HCT116 (cell line): ENCODE measurements at regions not wholly inside any gene's neighbourhood (a gene's known extent, or its start where the extent isn't known, plus 50 kb on each side); places are given as distances from the start of the nearest gene placed in this dataset.
"Not testable (repeated sequence)": the region's sequence is repeated elsewhere in the genome, so short reads cannot be mapped to it uniquely, and the experiment has no call there.

Experiments
- ATAC-seq: fragments of 200-7000 bp; cut with Tn5 transposase; 2 replicates; pipeline ENCODE4 v1.9.1; 2020; ENCODE audit warnings: mild to moderate bottlenecking, moderate library complexity
- BruUV-seq: library from RNA; stranded (reverse); fragments of 400-500 nt; replicated peaks from 2 replicates; lab custom pipeline; 2021; lab: Mats Ljungman, UMichigan
- CTCF ChIA-PET: fragments of 300-600 bp; sonication (Branson Sonifier 250); formaldehyde crosslinking; loops from one replicate; lab custom pipeline; 2021; ENCODE audit warnings: antibody characterized with exemption; lab: Charles Lee
- POLR2A ChIA-PET: fragments of 300-600, 350-600 bp; sonication (Branson Sonifier 250); formaldehyde crosslinking; loops from one replicate; lab custom pipeline; 2021; ENCODE audit warnings: antibody characterized with exemption; lab: Charles Lee
- RAD21 ChIA-PET, 2 experiments: fragments of 300-600 bp; sonication (Branson Sonifier 250); formaldehyde crosslinking; loops; one replicate each; lab custom pipeline; 2023; ENCODE audit warnings: low total read pairs in 2 of 2; ENCODE audit not compliant: uncharacterized antibody in 2 of 2, unreplicated experiment in 2 of 2, low non-redundant PET in 1 of 2; lab: Charles Lee
- DNase-seq: peaks from one replicate; pipeline ENCODE4 v3.0.0-alpha.2; 2010; ENCODE audit warnings: low read depth, low spot score
- H2AFZ ChIP-seq: fragments of 200-600 bp; shearing (Covaris generic), sonication (generic); 2 replicates; pipeline ENCODE4 v1.6.1; 2017; ENCODE audit warnings: low read depth, mixed run types, mixed read lengths, antibody characterized with exemption, low read length; ENCODE audit not compliant: poor library complexity, severe bottlenecking
- H3K27ac ChIP-seq: 2 replicates; pipeline ENCODE4 v1.5.1; 2012; ENCODE audit warnings: low read depth, low read length
- H3K27me3 ChIP-seq: fragments of 200-600 bp; sonication (generic); 2 replicates; pipeline ENCODE4 v1.6.1; 2016; ENCODE audit warnings: mixed run types, low read length, mixed read lengths; ENCODE audit not compliant: insufficient read depth
- H3K36me3 ChIP-seq, 2 experiments: fragments of 200-500 bp in 1 of 2; fragments of 200-600 bp in 1 of 2; sonication (Bioruptor generic) in 1 of 2; sonication (generic) in 1 of 2; 2 replicates each; pipeline versions ENCODE4 v1.5.1 to v1.6.1; 2014 to 2016; ENCODE audit warnings: low read length in 2 of 2, inconsistent platforms in 1 of 2, mixed read lengths in 1 of 2, mixed run types in 1 of 2; ENCODE audit not compliant: insufficient read depth in 2 of 2, control insufficient read depth in 1 of 2
- H3K4me1 ChIP-seq, 2 experiments: fragments of 200-600 bp in 1 of 2; sonication (generic) in 1 of 2; 2 replicates each; pipeline versions ENCODE4 v1.5.1 to v1.6.1; 2012 to 2017; ENCODE audit warnings: low read length in 2 of 2, inconsistent platforms in 1 of 2, mild to moderate bottlenecking in 1 of 2, mixed read lengths in 1 of 2, mixed run types in 1 of 2, moderate library complexity in 1 of 2; ENCODE audit not compliant: insufficient read depth in 2 of 2, control insufficient read depth in 1 of 2
- H3K4me2 ChIP-seq: fragments of 200-600 bp; sonication (generic); 2 replicates; pipeline ENCODE4 v1.6.1; 2017; ENCODE audit warnings: mixed run types, low read length, mixed read lengths
- H3K4me3 ChIP-seq, 2 experiments: fragments of 200-600 bp in 1 of 2; sonication (generic) in 1 of 2; replicated peaks in 1 of 2; 2 replicates each; pipeline ENCODE4 v1.5.1; 2011 to 2016; ENCODE audit warnings: low read length in 2 of 2, control low read depth in 1 of 2, low read depth in 1 of 2, mild to moderate bottlenecking in 1 of 2, mixed read lengths in 1 of 2, mixed run types in 1 of 2
- H3K79me2 ChIP-seq: fragments of 200-600 bp; sonication (generic); 2 replicates; pipeline ENCODE4 v1.6.1; 2017; ENCODE audit warnings: mild to moderate bottlenecking, mixed run types, low read length, moderate library complexity, mixed read lengths; ENCODE audit not compliant: insufficient read depth
- H3K9ac ChIP-seq: fragments of 200-600 bp; sonication (generic); 2 replicates; pipeline ENCODE4 v1.6.1; 2016; ENCODE audit warnings: low read length, mixed read lengths
- H3K9me2 ChIP-seq: fragments of 200-600 bp; sonication (generic), shearing (Covaris generic); 2 replicates; pipeline ENCODE4 v1.6.1; 2017; ENCODE audit warnings: mixed run types, mild to moderate bottlenecking, moderate library complexity; ENCODE audit not compliant: insufficient read depth
- H3K9me3 ChIP-seq, 2 experiments: fragments of 200-500 bp in 1 of 2; fragments of 200-600 bp in 1 of 2; sonication (Bioruptor generic) in 1 of 2; sonication (generic) in 1 of 2; 2 replicates each; pipeline ENCODE4 v1.6.1; 2014 to 2017; ENCODE audit warnings: low read length in 2 of 2, mixed read lengths in 2 of 2, inconsistent platforms in 1 of 2, low read depth in 1 of 2, mild to moderate bottlenecking in 1 of 2, mixed run types in 1 of 2, moderate library complexity in 1 of 2; ENCODE audit not compliant: control insufficient read depth in 1 of 2, insufficient read depth in 1 of 2
- H4K20me1 ChIP-seq: fragments of 200-600 bp; sonication (generic), shearing (Covaris generic); 2 replicates; pipeline ENCODE4 v1.6.1; 2017; ENCODE audit warnings: mixed run types, mild to moderate bottlenecking, moderate library complexity; ENCODE audit not compliant: insufficient read depth
- intact Hi-C: fragments of 100-400 bp; cut with micrococcal nuclease; formaldehyde crosslinking; loops from 2 replicates; pipeline ENCODE4 v1.10.0; 2022
- TF ChIP-seq, protein P1 (sequence below): IDR thresholded peaks from 2 replicates; pipeline ENCODE4 v1.6.1; 2012; ENCODE audit warnings: low read depth

- H3K4me2 ChIP-seq, H3K4me3 ChIP-seq, intact Hi-C loops, POLR2A ChIA-PET, H3K27me3 ChIP-seq, H3K9me3 ChIP-seq, ATAC-seq, H3K27ac ChIP-seq, H3K36me3 ChIP-seq, H3K9me2 ChIP-seq, H3K79me2 ChIP-seq, H2AFZ ChIP-seq, BruUV-seq, DNase-seq, H3K4me1 ChIP-seq, CTCF ChIA-PET, RAD21 ChIA-PET, H3K9ac ChIP-seq, H4K20me1 ChIP-seq: not testable (repeated sequence)
Observed at GRCh38 chr4:164100741-164101365, 606.4 kb downstream of the TMA16 start.

DNA sequence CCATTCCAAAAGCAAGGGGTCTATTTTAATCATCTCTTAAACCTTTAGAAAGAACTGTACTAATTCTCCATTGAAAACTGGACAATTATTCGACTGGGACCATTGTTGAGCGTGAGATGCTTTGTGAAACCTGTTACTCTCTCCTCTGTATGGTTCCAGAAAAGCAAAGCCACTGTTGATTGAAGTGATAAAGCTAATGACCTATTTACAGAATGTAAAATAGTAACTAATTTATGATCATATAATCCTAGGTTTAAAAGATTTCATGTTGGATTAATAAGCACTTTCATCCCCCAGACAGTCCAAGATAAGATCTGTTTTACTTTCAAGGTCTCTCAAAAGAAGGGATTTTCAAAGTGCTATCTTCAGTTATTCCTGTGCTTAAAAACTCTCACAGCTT is 614.5 kb downstream of the TMA16 start:
- TF ChIP-seq, protein P1, sequence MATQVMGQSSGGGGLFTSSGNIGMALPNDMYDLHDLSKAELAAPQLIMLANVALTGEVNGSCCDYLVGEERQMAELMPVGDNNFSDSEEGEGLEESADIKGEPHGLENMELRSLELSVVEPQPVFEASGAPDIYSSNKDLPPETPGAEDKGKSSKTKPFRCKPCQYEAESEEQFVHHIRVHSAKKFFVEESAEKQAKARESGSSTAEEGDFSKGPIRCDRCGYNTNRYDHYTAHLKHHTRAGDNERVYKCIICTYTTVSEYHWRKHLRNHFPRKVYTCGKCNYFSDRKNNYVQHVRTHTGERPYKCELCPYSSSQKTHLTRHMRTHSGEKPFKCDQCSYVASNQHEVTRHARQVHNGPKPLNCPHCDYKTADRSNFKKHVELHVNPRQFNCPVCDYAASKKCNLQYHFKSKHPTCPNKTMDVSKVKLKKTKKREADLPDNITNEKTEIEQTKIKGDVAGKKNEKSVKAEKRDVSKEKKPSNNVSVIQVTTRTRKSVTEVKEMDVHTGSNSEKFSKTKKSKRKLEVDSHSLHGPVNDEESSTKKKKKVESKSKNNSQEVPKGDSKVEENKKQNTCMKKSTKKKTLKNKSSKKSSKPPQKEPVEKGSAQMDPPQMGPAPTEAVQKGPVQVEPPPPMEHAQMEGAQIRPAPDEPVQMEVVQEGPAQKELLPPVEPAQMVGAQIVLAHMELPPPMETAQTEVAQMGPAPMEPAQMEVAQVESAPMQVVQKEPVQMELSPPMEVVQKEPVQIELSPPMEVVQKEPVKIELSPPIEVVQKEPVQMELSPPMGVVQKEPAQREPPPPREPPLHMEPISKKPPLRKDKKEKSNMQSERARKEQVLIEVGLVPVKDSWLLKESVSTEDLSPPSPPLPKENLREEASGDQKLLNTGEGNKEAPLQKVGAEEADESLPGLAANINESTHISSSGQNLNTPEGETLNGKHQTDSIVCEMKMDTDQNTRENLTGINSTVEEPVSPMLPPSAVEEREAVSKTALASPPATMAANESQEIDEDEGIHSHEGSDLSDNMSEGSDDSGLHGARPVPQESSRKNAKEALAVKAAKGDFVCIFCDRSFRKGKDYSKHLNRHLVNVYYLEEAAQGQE, result no peak
- intact Hi-C loops, result no loop called here
- Histone ChIP-seq H3K36me3 (no peaks in the 10 kb centered on the region), H3K27ac (no peak overlapping the region), H2AFZ (no peak overlapping the region), H4K20me1 (no peaks in the 10 kb centered on the region), H3K79me2 (no peaks in the 10 kb centered on the region), H3K4me1 (no peaks in the 10 kb centered on the region), H3K9me3 (no peaks in the 10 kb centered on the region), H3K4me2 (no peak overlapping the region), H3K9ac (no peak overlapping the region), H3K4me3 (no peak overlapping the region), H3K9me2 (no peaks in the 10 kb centered on the region), H3K27me3 (no peaks in the 10 kb centered on the region)
- ATAC-seq (no peak), DNase-seq (no peak)
- ChIA-PET POLR2A (no interaction called here), CTCF (no interaction called here), RAD21 (no interaction called here)
- BruUV-seq, result no TSS peak
